ENCODE measurements at regions not wholly inside any gene's neighbourhood (a gene's known extent, or its start where the extent isn't known, plus 50 kb on each side); places are given as distances from the start of the nearest gene placed in this dataset.

- DNase-seq (ENCODE audit: low read depth in 2 of 2): no peak
- Histone ChIP-seq H4K20me1 (ENCODE audit: control insufficient read depth, extremely low read depth, insufficient read depth, low read length) (no peaks in the 10 kb centered on the region), H3K9ac (ENCODE audit: insufficient read depth, low read length) (no peak overlapping the region), H3K9me3 (ENCODE audit: control insufficient read depth, insufficient read depth, low read depth, low read length) (no peaks in the 10 kb centered on the region), H3K36me3 (ENCODE audit: control insufficient read depth, insufficient read depth, low read length) (no peaks in the 10 kb centered on the region), H3K4me3 (replicated peaks in 1 of 4; ENCODE audit: control extremely low read depth in 1 of 4, insufficient read depth in 1 of 4, low read depth in 3 of 4, low read length in 4 of 4) (no peak overlapping the region), H3K27ac (ENCODE audit: insufficient read depth, low read length) (no peak overlapping the region), H3K4me2 (ENCODE audit: extremely low read depth, insufficient read depth, low read length) (no peak overlapping the region), H3K27me3 (ENCODE audit: control insufficient read depth, insufficient read depth, low read length) (no peaks in the 10 kb centered on the region), H3K79me2 (ENCODE audit: control insufficient read depth, insufficient read depth, low read length) (no peaks in the 10 kb centered on the region), H3K4me1 (ENCODE audit: control insufficient read depth, extremely low read depth, insufficient read depth, low read length) (no peaks in the 10 kb centered on the region), H2AFZ (ENCODE audit: low read length) (no peak overlapping the region)
- TF ChIP-seq EZH2 (IDR thresholded peaks at IDR 0.05; ENCODE audit: low read length, missing control alignments) (no peak), CTCF (conservative IDR thresholded peaks at IDR 0.05 in 1 of 2, IDR thresholded peaks at IDR 0.05 in 1 of 2; ENCODE audit: low read depth in 1 of 2, low read length in 2 of 2) (no peak)
Observed at GRCh38 chr1:61572046-61572445, 152.9 kb downstream of the TM2D1 start.

- Histone ChIP-seq H3K27ac (ENCODE audit: insufficient read depth, low read length) (no peak overlapping the region), H4K20me1 (ENCODE audit: control insufficient read depth, extremely low read depth, insufficient read depth, low read length) (no peaks in the 10 kb centered on the region), H3K4me3 (replicated peaks in 1 of 4; ENCODE audit: control extremely low read depth in 1 of 4, insufficient read depth in 1 of 4, low read depth in 3 of 4, low read length in 4 of 4) (no peak overlapping the region), H3K9ac (ENCODE audit: insufficient read depth, low read length) (no peak overlapping the region), H3K36me3 (ENCODE audit: control insufficient read depth, insufficient read depth, low read length) (no peaks in the 10 kb centered on the region), H3K4me1 (ENCODE audit: control insufficient read depth, extremely low read depth, insufficient read depth, low read length) (no peaks in the 10 kb centered on the region), H3K79me2 (ENCODE audit: control insufficient read depth, insufficient read depth, low read length) (no peaks in the 10 kb centered on the region), H2AFZ (ENCODE audit: low read length) (no peak overlapping the region), H3K4me2 (ENCODE audit: extremely low read depth, insufficient read depth, low read length) (no peak overlapping the region), H3K9me3 (ENCODE audit: control insufficient read depth, insufficient read depth, low read depth, low read length) (no peaks in the 10 kb centered on the region), H3K27me3 (ENCODE audit: control insufficient read depth, insufficient read depth, low read length) (no peaks in the 10 kb centered on the region)
- no peak for DNase-seq (ENCODE audit: low read depth in 2 of 2)
- no peak for TF ChIP-seq EZH2 (IDR thresholded peaks at IDR 0.05; ENCODE audit: low read length, missing control alignments)
- TF ChIP-seq CTCF (conservative IDR thresholded peaks at IDR 0.05 in 1 of 2, IDR thresholded peaks at IDR 0.05 in 1 of 2; ENCODE audit: low read depth in 1 of 2, low read length in 2 of 2): no peak
Observed at GRCh38 chr1:61570191-61570590, 154.8 kb downstream of the TM2D1 start.

- no peaks in the 10 kb centered on the region for H3K9me3 ChIP-seq (ENCODE audit: control insufficient read depth, insufficient read depth, low read depth, low read length)
- TF ChIP-seq EZH2 (IDR thresholded peaks at IDR 0.05; ENCODE audit: low read length, missing control alignments) (no peak), CTCF (conservative IDR thresholded peaks at IDR 0.05 in 1 of 2, IDR thresholded peaks at IDR 0.05 in 1 of 2; ENCODE audit: low read depth in 1 of 2, low read length in 2 of 2) (no peak)
- H3K79me2 ChIP-seq (ENCODE audit: control insufficient read depth, insufficient read depth, low read length): no peaks in the 10 kb centered on the region
- no peak for DNase-seq (ENCODE audit: low read depth in 2 of 2)
- no peaks in the 10 kb centered on the region for H3K36me3 ChIP-seq (ENCODE audit: control insufficient read depth, insufficient read depth, low read length)
- H3K27ac ChIP-seq (ENCODE audit: insufficient read depth, low read length): no peak overlapping the region
- H3K27me3 ChIP-seq (ENCODE audit: control insufficient read depth, insufficient read depth, low read length): no peaks in the 10 kb centered on the region
- H3K4me1 ChIP-seq (ENCODE audit: control insufficient read depth, extremely low read depth, insufficient read depth, low read length): no peaks in the 10 kb centered on the region
- H3K9ac ChIP-seq (ENCODE audit: insufficient read depth, low read length): no peak overlapping the region
- H3K4me3 ChIP-seq (replicated peaks in 1 of 4; ENCODE audit: control extremely low read depth in 1 of 4, insufficient read depth in 1 of 4, low read depth in 3 of 4, low read length in 4 of 4): no peak overlapping the region
- no peak overlapping the region for H3K4me2 ChIP-seq (ENCODE audit: extremely low read depth, insufficient read depth, low read length)
- no peaks in the 10 kb centered on the region for H4K20me1 ChIP-seq (ENCODE audit: control insufficient read depth, extremely low read depth, insufficient read depth, low read length)
- H2AFZ ChIP-seq (ENCODE audit: low read length): no peak overlapping the region
Observed at GRCh38 chr1:61569303-61569621, 155.7 kb downstream of the TM2D1 start.
